OCI-LY7 (cell line): ENCODE measurements at regions not wholly inside any gene's neighbourhood (a gene's known extent, or its start where the extent isn't known, plus 50 kb on each side); places are given as distances from the start of the nearest gene placed in this dataset.
"Not testable (repeated sequence)": the region's sequence is repeated elsewhere in the genome, so short reads cannot be mapped to it uniquely, and the experiment has no call there.

Experiments
- BruUV-seq: library from RNA; stranded (reverse); fragments of 400-500 nt; replicated peaks from 2 replicates; lab custom pipeline; 2021; lab: Mats Ljungman, UMichigan
- CTCF ChIA-PET: fragments of 300-600 bp; sonication (Branson Sonifier 250); formaldehyde crosslinking; loops from one replicate; lab custom pipeline; 2022; ENCODE audit warnings: antibody characterized with exemption; ENCODE audit not compliant: unreplicated experiment; lab: Charles Lee
- POLR2A ChIA-PET: fragments of 300-600 bp; sonication (Branson Sonifier 250); formaldehyde crosslinking; loops from one replicate; lab custom pipeline; 2022; ENCODE audit warnings: antibody characterized with exemption; lab: Charles Lee
- DNase-seq: peaks from one replicate; pipeline ENCODE4 v3.0.0-alpha.2; 2015; ENCODE audit warnings: low spot score
- H2AFZ ChIP-seq: fragments of 200-600 bp; sonication (generic), shearing (Covaris generic); 2 replicates; pipeline ENCODE4 v1.6.1; 2014; ENCODE audit warnings: mild to moderate bottlenecking, antibody characterized with exemption, low read length, moderate library complexity
- H3K27ac ChIP-seq: fragments of 200-600 bp; sonication (generic); 2 replicates; pipeline ENCODE4 v1.5.1; 2014; ENCODE audit warnings: mixed run types, low read depth, mild to moderate bottlenecking, moderate library complexity, low read length, inconsistent platforms; ENCODE audit not compliant: poor library complexity, severe bottlenecking
- H3K36me3 ChIP-seq: fragments of 200-600 bp; sonication (generic); 2 replicates; pipeline ENCODE4 v1.6.1; 2014; ENCODE audit warnings: mild to moderate bottlenecking, antibody characterized with exemption, low read length, moderate library complexity, mixed read lengths; ENCODE audit not compliant: insufficient read depth
- H3K4me1 ChIP-seq: fragments of 200-600 bp; sonication (generic); 2 replicates; pipeline ENCODE4 v1.5.1; 2014; ENCODE audit warnings: mild to moderate bottlenecking, low read length; ENCODE audit not compliant: insufficient read depth, poor library complexity, severe bottlenecking
- H3K4me2 ChIP-seq: fragments of 200-600 bp; sonication (generic); 2 replicates; pipeline ENCODE4 v1.6.1; 2014; ENCODE audit warnings: mild to moderate bottlenecking, low read length
- H3K4me3 ChIP-seq: fragments of 200-600 bp; sonication (generic); 2 replicates; pipeline ENCODE4 v1.5.1; 2014; ENCODE audit warnings: mild to moderate bottlenecking, low read depth, low read length; ENCODE audit not compliant: poor library complexity, severe bottlenecking
- H3K79me2 ChIP-seq: fragments of 200-600 bp; sonication (generic); 2 replicates; pipeline ENCODE4 v1.6.1; 2016; ENCODE audit warnings: low read depth, mild to moderate bottlenecking, low read length, moderate library complexity, mixed read lengths; ENCODE audit not compliant: insufficient read depth
- H3K9me2 ChIP-seq: fragments of 200-600 bp; sonication (generic); 2 replicates; pipeline ENCODE4 v1.6.1; 2016; ENCODE audit warnings: mild to moderate bottlenecking, low read length, mixed read lengths; ENCODE audit not compliant: insufficient read depth
- H3K9me3 ChIP-seq: fragments of 200-600 bp; sonication (generic); 2 replicates; pipeline ENCODE4 v1.6.1; 2014; ENCODE audit warnings: mild to moderate bottlenecking, mixed run types, low read length, mixed read lengths
- H4K20me1 ChIP-seq: fragments of 200-600 bp; sonication (generic); 2 replicates; pipeline ENCODE4 v1.6.1; 2014; ENCODE audit warnings: mild to moderate bottlenecking, antibody characterized with exemption, low read length, moderate library complexity, mixed read lengths; ENCODE audit not compliant: insufficient read depth
- CTCF ChIP-seq: fragments of 200-600 bp; sonication (generic); conservative IDR thresholded peaks from 2 replicates; pipeline ENCODE4 v1.5.1; 2014; ENCODE audit warnings: mild to moderate bottlenecking, antibody characterized with exemption, low read length, moderate library complexity, mixed read lengths
- EZH2phosphoT487 ChIP-seq: fragments of 200-600 bp; sonication (generic); IDR thresholded peaks from 2 replicates; pipeline ENCODE4 v1.6.1; 2018; ENCODE audit warnings: low read depth, borderline replicate concordance, mild to moderate bottlenecking, mixed run types, antibody characterized with exemption, low read length, moderate library complexity, mixed read lengths
- intact Hi-C: fragments of 100-400 bp; cut with micrococcal nuclease; formaldehyde crosslinking; loops from one replicate; pipeline ENCODE4 v1.10.0; 2022; ENCODE audit not compliant: unreplicated experiment

- intact Hi-C loops, result no loop called here
- H3K27ac ChIP-seq, result no peak overlapping the region
- no peak overlapping the region for H2AFZ ChIP-seq
- ChIA-PET CTCF (no interaction called here), POLR2A (no interaction called here)
- H4K20me1 ChIP-seq, result no peaks in the 10 kb centered on the region
- no peaks in the 10 kb centered on the region for H3K9me3 ChIP-seq
- no peak overlapping the region for H3K4me2 ChIP-seq
- H3K36me3 ChIP-seq, result no peaks in the 10 kb centered on the region
- no peaks in the 10 kb centered on the region for H3K4me1 ChIP-seq
- BruUV-seq, result no TSS peak
- TF ChIP-seq CTCF (no peak), EZH2phosphoT487 (no peak)
- no peak overlapping the region for H3K4me3 ChIP-seq
- H3K79me2 ChIP-seq, result no peaks in the 10 kb centered on the region
- no peak for DNase-seq
- H3K9me2 ChIP-seq, result no peaks in the 10 kb centered on the region
These were observed 88.5 kb upstream of the SLC25A48 start for GRCh38 chr5:135745897-135746500.

- Histone ChIP-seq H3K4me1 (no peaks in the 10 kb centered on the region), H3K4me2 (no peak overlapping the region), H3K36me3 (no peaks in the 10 kb centered on the region), H2AFZ (no peak overlapping the region), H3K27ac (no peak overlapping the region), H3K79me2 (no peaks in the 10 kb centered on the region), H3K9me2 (no peaks in the 10 kb centered on the region), H4K20me1 (no peaks in the 10 kb centered on the region), H3K9me3 (no peaks in the 10 kb centered on the region), H3K4me3 (no peak overlapping the region)
- DNase-seq, result no peak
- ChIA-PET CTCF (no interaction called here), POLR2A (no interaction called here)
- TF ChIP-seq CTCF, result no peak
- TF ChIP-seq EZH2phosphoT487, result no peak
- no TSS peak for BruUV-seq
- intact Hi-C loops, result no loop called here
These were observed 90.6 kb upstream of the SLC25A48 start for GRCh38 chr5:135743705-135744411.

GRCh38 chr5:135743181-135743580 lies 91.3 kb upstream of the SLC25A48 start:
- ChIA-PET POLR2A (interaction anchor here (0.7 kb wide), 1 partner anchor 20 kb away, joined by 3 read pairs; no protein-coding TSS in a partner anchor), CTCF (interaction anchor here (0.6 kb wide), 1 partner anchor 25 kb away, joined by 5 read pairs; no protein-coding TSS in a partner anchor)
- no peaks in the 10 kb centered on the region for H3K9me2 ChIP-seq
- intact Hi-C loops, result no loop called here
- no peak overlapping the region for H3K4me2 ChIP-seq
- H2AFZ ChIP-seq, result no peak overlapping the region
- TF ChIP-seq EZH2phosphoT487 (no peak), CTCF (no peak)
- no peaks in the 10 kb centered on the region for H4K20me1 ChIP-seq
- no peaks in the 10 kb centered on the region for H3K4me1 ChIP-seq
- H3K4me3 ChIP-seq, result no peak overlapping the region
- no peak overlapping the region for H3K27ac ChIP-seq
- H3K9me3 ChIP-seq, result no peaks in the 10 kb centered on the region
- H3K79me2 ChIP-seq, result no peaks in the 10 kb centered on the region
- DNase-seq, result no peak
- no TSS peak for BruUV-seq
- H3K36me3 ChIP-seq, result no peaks in the 10 kb centered on the region

- H3K4me1 ChIP-seq, CTCF ChIA-PET, H3K9me3 ChIP-seq, intact Hi-C loops, BruUV-seq, H3K27ac ChIP-seq, H4K20me1 ChIP-seq, DNase-seq, H3K79me2 ChIP-seq, H2AFZ ChIP-seq, H3K9me2 ChIP-seq, H3K4me2 ChIP-seq, H3K36me3 ChIP-seq, H3K4me3 ChIP-seq: not testable (repeated sequence)
- POLR2A ChIA-PET, result interaction anchor here (0.7 kb wide), 1 partner anchor 528 kb away, joined by 3 read pairs; no protein-coding TSS in a partner anchor
These were observed 92.2 kb upstream of the SLC25A48 start for GRCh38 chr5:135742240-135742639.
